Parathyroid adenoma (tissue), 2 donors: ENCODE measurements at regions not wholly inside any gene's neighbourhood (a gene's known extent, or its start where the extent isn't known, plus 50 kb on each side); places are given as distances from the start of the nearest gene placed in this dataset.

Source experiments
- H2AFZ ChIP-seq: fragments of 300-600 bp; sonication (generic); one replicate; pipeline ENCODE4 v1.7.0; 2017; ENCODE audit warnings: antibody characterized with exemption, mild to moderate bottlenecking
- H3K27ac ChIP-seq: fragments of 300-600 bp; sonication (generic); one replicate; pipeline ENCODE4 v1.7.0; 2017
- H3K27me3 ChIP-seq: fragments of 300-600 bp; sonication (generic); one replicate; pipeline ENCODE4 v1.7.0; 2017; ENCODE audit warnings: low read length; ENCODE audit not compliant: control insufficient read depth, insufficient read depth
- H3K36me3 ChIP-seq: fragments of 300-600 bp; sonication (generic); one replicate; pipeline ENCODE4 v1.7.0; 2017; ENCODE audit warnings: low read length; ENCODE audit not compliant: control insufficient read depth, insufficient read depth
- H3K4me1 ChIP-seq: fragments of 300-600 bp; sonication (generic); one replicate; pipeline ENCODE4 v1.7.0; 2017; ENCODE audit warnings: control low read depth
- H3K4me2 ChIP-seq: fragments of 300-600 bp; sonication (generic); one replicate; pipeline ENCODE4 v1.7.0; 2017; ENCODE audit warnings: low read length
- H3K4me3 ChIP-seq: fragments of 300-600 bp; sonication (generic); one replicate; pipeline ENCODE4 v1.7.0; 2017; ENCODE audit warnings: low read depth, low read length
- H3K79me2 ChIP-seq: fragments of 300-600 bp; sonication (generic); one replicate; pipeline ENCODE4 v1.7.0; 2017; ENCODE audit warnings: control low read depth
- H3K9ac ChIP-seq: fragments of 300-600 bp; sonication (generic); one replicate; pipeline ENCODE4 v1.7.0; 2017; ENCODE audit warnings: mild to moderate bottlenecking
- H3K9me3 ChIP-seq: fragments of 300-600 bp; sonication (generic); one replicate; pipeline ENCODE4 v1.7.0; 2017; ENCODE audit warnings: low read length; ENCODE audit not compliant: control insufficient read depth
- TF ChIP-seq, protein P1 (sequence below): fragments of 300-600 bp; sonication (generic); IDR thresholded peaks from one replicate; pipeline ENCODE4 v1.7.0; 2017; ENCODE audit warnings: antibody characterized with exemption, mild to moderate bottlenecking
- donor health status: primary hyperparathyroidism.

DNA sequence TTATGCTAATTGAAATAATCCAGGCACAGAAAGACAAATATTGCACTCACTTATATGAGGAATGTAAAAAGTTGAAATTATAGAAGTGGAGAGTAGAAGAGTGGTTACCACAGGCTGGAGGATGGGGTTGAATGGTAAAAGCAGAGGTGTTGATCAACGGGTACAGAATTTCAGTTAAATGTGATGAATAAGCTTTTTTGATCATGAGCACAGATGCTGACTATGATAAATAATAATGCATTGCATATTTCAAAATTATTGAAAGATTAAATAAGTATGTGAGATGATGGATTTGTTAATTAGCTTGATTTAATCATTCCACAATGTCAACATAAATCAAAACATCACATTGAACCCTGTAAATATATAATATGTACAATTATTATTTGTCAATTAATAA, 213.1 kb downstream of the DCAF12L2 start:
- no peaks in the 10 kb centered on the region for H3K4me1 ChIP-seq
- H3K27me3 ChIP-seq = no peaks in the 10 kb centered on the region
- no peak overlapping the region for H3K4me2 ChIP-seq
- TF ChIP-seq, protein P1, sequence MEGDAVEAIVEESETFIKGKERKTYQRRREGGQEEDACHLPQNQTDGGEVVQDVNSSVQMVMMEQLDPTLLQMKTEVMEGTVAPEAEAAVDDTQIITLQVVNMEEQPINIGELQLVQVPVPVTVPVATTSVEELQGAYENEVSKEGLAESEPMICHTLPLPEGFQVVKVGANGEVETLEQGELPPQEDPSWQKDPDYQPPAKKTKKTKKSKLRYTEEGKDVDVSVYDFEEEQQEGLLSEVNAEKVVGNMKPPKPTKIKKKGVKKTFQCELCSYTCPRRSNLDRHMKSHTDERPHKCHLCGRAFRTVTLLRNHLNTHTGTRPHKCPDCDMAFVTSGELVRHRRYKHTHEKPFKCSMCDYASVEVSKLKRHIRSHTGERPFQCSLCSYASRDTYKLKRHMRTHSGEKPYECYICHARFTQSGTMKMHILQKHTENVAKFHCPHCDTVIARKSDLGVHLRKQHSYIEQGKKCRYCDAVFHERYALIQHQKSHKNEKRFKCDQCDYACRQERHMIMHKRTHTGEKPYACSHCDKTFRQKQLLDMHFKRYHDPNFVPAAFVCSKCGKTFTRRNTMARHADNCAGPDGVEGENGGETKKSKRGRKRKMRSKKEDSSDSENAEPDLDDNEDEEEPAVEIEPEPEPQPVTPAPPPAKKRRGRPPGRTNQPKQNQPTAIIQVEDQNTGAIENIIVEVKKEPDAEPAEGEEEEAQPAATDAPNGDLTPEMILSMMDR = no peak
- H3K36me3 ChIP-seq = no peaks in the 10 kb centered on the region
- H3K27ac ChIP-seq = no peak overlapping the region
- H3K79me2 ChIP-seq = no peaks in the 10 kb centered on the region
- no peaks in the 10 kb centered on the region for H3K9me3 ChIP-seq
- H2AFZ ChIP-seq = no peak overlapping the region
- H3K4me3 ChIP-seq = no peak overlapping the region
- no peak overlapping the region for H3K9ac ChIP-seq

DNA sequence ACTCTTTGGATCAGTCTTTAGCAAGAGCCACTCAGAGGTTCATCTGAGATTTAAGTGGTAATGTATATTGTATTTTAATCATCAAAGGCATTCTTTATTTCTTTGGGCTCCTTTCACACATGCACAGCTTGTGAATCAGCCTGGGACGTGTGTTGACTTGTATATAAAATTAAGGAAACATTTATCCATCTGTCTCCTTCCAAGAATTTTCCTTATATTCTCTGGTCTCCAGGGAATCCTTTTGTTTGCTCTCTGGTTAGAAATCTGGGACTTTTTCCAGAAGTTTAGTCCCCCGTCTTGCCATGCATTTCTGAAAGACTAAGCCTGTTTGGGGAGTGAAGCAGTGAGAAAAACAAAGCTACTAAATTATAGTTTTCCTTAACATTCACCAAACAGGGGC, 212.3 kb downstream of the DCAF12L2 start:
- Histone ChIP-seq H3K4me3 (no peak overlapping the region), H3K36me3 (no peaks in the 10 kb centered on the region), H3K79me2 (no peaks in the 10 kb centered on the region), H3K4me1 (no peaks in the 10 kb centered on the region), H3K27ac (no peak overlapping the region), H3K9ac (no peak overlapping the region), H2AFZ (peak overlapping the region; percentile 4), H3K4me2 (no peak overlapping the region), H3K9me3 (no peaks in the 10 kb centered on the region), H3K27me3 (no peaks in the 10 kb centered on the region)
- TF ChIP-seq, protein P1 = no peak

DNA sequence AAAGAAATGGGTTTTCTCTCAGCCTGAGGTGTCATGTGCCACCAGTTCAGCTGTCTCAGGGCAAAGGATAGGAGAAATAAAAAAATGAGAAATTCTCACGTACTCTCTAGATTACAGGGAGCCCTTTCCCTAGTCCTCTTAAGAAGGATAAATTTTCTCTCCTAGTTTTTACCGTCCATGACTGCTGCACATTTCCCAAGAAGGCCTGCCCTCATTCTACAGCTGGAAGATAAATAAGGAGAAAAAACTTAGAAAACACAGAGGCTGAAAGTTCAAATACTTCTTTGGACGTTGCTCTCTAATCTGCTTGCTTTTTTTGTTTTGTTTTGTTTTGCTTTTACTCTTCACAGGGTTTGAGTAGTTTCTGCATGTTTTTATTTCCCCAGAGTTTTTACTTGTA, 211.9 kb downstream of the DCAF12L2 start:
- no peak overlapping the region for H3K27ac ChIP-seq
- H3K4me1 ChIP-seq = no peaks in the 10 kb centered on the region
- no peak overlapping the region for H3K4me2 ChIP-seq
- TF ChIP-seq, protein P1 = no peak
- no peaks in the 10 kb centered on the region for H3K9me3 ChIP-seq
- no peaks in the 10 kb centered on the region for H3K79me2 ChIP-seq
- H3K27me3 ChIP-seq = no peaks in the 10 kb centered on the region
- no peak overlapping the region for H3K4me3 ChIP-seq
- no peaks in the 10 kb centered on the region for H3K36me3 ChIP-seq
- peak overlapping the region; percentile 4 for H2AFZ ChIP-seq
- no peak overlapping the region for H3K9ac ChIP-seq

DNA sequence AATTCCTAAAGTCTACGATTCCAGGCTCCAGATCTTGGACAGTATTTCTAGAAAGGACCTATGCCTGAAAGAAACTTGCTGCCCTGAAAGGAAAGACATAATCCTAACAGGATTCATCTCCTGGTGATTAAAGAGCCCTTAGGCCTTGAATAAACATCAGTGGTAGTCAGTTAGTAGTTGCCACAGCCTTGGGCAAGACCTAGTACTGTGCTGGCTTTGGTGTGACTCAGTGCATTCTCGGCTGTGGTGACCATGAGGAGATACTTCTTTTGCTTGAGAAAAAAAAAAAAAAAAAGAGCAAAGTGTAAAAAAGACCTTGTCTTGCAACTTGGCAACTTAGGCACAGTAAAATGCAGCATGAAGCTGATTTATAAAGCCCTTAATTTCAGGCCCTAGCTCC, 188.2 kb downstream of the DCAF12L2 start:
- Histone ChIP-seq H3K4me2 (no peak overlapping the region), H3K27me3 (no peaks in the 10 kb centered on the region), H3K27ac (no peak overlapping the region), H3K79me2 (no peaks in the 10 kb centered on the region), H3K4me3 (no peak overlapping the region), H3K9me3 (no peaks in the 10 kb centered on the region), H3K36me3 (no peaks in the 10 kb centered on the region), H3K4me1 (no peaks in the 10 kb centered on the region), H3K9ac (no peak overlapping the region), H2AFZ (no peak overlapping the region)
- TF ChIP-seq, protein P1 = no peak

DNA sequence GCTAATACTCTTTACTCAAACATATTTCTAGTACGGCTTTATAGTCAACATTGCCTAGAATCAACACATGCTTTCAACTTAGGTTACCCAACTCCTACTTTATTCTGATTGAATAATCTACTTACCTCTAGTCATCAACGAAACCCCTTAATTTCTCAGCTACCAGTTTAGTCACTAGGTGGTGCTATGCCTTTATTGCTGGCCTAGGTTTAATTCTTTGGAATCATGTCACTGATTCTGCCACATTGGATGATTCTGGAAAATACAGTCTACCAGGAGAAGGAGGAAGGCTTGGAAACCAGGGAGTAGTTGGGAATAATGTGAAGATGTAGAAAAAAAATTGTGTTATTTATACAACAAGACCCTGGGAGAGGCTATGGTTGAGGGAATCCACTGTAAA, 167.7 kb downstream of the DCAF12L2 start:
- H2AFZ ChIP-seq = no peak overlapping the region
- no peaks in the 10 kb centered on the region for H3K4me1 ChIP-seq
- H3K4me2 ChIP-seq = no peak overlapping the region
- TF ChIP-seq, protein P1 = peak; percentile 37
- no peak overlapping the region for H3K9ac ChIP-seq
- no peak overlapping the region for H3K4me3 ChIP-seq
- no peaks in the 10 kb centered on the region for H3K79me2 ChIP-seq
- H3K9me3 ChIP-seq = no peaks in the 10 kb centered on the region
- no peak overlapping the region for H3K27ac ChIP-seq
- H3K27me3 ChIP-seq = no peaks in the 10 kb centered on the region
- H3K36me3 ChIP-seq = no peaks in the 10 kb centered on the region
